H1 (cell line): ENCODE measurements at regions not wholly inside any gene's neighbourhood (a gene's known extent, or its start where the extent isn't known, plus 50 kb on each side); places are given as distances from the start of the nearest gene placed in this dataset.

Experiments used
- CBX5 ChIP-seq: fragments of 300-800, 300-1000 bp; sonication (generic); IDR thresholded peaks from 2 replicates; pipeline ENCODE4 v1.7.1; 2016; ENCODE audit warnings: antibody characterized with exemption, low read length, low read depth
- CBX8 ChIP-seq: fragments of 300-800, 300-1000 bp; sonication (generic); IDR thresholded peaks from 2 replicates; pipeline ENCODE4 v1.7.1; 2016; ENCODE audit warnings: low read depth, low read length, borderline replicate concordance
- JUN ChIP-seq: IDR thresholded peaks from 2 replicates; pipeline ENCODE4 v1.6.1; 2011; ENCODE audit warnings: low read depth, mild to moderate bottlenecking, improper control_type of control experiment, low read length
- KDM5A ChIP-seq: fragments of 200-600 bp; IDR thresholded peaks from 2 replicates; pipeline ENCODE4 v1.7.1; 2012; ENCODE audit warnings: mild to moderate bottlenecking, low read length, inconsistent platforms, mixed read lengths
- MAFK ChIP-seq: IDR thresholded peaks from 2 replicates; pipeline ENCODE4 v1.6.1; 2012; ENCODE audit warnings: low read depth, mild to moderate bottlenecking, improper control_type of control experiment, low read length
- NANOG ChIP-seq: IDR thresholded peaks from 2 replicates; pipeline ENCODE4 v1.6.1; 2011; ENCODE audit warnings: low read length, low read depth, mild to moderate bottlenecking, inconsistent platforms; ENCODE audit not compliant: insufficient read depth, poor library complexity, severe bottlenecking
- NRF1 ChIP-seq: IDR thresholded peaks from 2 replicates; pipeline ENCODE4 v1.6.1; 2011; ENCODE audit warnings: mild to moderate bottlenecking, low read depth, low read length, improper control_type of control experiment
- PHF8 ChIP-seq: fragments of 200-600 bp; sonication (generic); conservative IDR thresholded peaks from 2 replicates; pipeline ENCODE4 v1.7.1; 2012; ENCODE audit warnings: low read depth, mild to moderate bottlenecking, inconsistent platforms, low read length, moderate library complexity
- TAF1 ChIP-seq: IDR thresholded peaks from 2 replicates; pipeline ENCODE4 v1.6.1; 2011; ENCODE audit warnings: mild to moderate bottlenecking, low read depth, low read length
- TF ChIP-seq, protein P1 (sequence below): fragments of 300-600 bp; sonication (generic); IDR thresholded peaks from 2 replicates; pipeline ENCODE4 v1.7.1; 2012; ENCODE audit warnings: low read length, moderate library complexity, mild to moderate bottlenecking, inconsistent platforms; ENCODE audit not compliant: insufficient replicate concordance

- TF ChIP-seq, protein P1, sequence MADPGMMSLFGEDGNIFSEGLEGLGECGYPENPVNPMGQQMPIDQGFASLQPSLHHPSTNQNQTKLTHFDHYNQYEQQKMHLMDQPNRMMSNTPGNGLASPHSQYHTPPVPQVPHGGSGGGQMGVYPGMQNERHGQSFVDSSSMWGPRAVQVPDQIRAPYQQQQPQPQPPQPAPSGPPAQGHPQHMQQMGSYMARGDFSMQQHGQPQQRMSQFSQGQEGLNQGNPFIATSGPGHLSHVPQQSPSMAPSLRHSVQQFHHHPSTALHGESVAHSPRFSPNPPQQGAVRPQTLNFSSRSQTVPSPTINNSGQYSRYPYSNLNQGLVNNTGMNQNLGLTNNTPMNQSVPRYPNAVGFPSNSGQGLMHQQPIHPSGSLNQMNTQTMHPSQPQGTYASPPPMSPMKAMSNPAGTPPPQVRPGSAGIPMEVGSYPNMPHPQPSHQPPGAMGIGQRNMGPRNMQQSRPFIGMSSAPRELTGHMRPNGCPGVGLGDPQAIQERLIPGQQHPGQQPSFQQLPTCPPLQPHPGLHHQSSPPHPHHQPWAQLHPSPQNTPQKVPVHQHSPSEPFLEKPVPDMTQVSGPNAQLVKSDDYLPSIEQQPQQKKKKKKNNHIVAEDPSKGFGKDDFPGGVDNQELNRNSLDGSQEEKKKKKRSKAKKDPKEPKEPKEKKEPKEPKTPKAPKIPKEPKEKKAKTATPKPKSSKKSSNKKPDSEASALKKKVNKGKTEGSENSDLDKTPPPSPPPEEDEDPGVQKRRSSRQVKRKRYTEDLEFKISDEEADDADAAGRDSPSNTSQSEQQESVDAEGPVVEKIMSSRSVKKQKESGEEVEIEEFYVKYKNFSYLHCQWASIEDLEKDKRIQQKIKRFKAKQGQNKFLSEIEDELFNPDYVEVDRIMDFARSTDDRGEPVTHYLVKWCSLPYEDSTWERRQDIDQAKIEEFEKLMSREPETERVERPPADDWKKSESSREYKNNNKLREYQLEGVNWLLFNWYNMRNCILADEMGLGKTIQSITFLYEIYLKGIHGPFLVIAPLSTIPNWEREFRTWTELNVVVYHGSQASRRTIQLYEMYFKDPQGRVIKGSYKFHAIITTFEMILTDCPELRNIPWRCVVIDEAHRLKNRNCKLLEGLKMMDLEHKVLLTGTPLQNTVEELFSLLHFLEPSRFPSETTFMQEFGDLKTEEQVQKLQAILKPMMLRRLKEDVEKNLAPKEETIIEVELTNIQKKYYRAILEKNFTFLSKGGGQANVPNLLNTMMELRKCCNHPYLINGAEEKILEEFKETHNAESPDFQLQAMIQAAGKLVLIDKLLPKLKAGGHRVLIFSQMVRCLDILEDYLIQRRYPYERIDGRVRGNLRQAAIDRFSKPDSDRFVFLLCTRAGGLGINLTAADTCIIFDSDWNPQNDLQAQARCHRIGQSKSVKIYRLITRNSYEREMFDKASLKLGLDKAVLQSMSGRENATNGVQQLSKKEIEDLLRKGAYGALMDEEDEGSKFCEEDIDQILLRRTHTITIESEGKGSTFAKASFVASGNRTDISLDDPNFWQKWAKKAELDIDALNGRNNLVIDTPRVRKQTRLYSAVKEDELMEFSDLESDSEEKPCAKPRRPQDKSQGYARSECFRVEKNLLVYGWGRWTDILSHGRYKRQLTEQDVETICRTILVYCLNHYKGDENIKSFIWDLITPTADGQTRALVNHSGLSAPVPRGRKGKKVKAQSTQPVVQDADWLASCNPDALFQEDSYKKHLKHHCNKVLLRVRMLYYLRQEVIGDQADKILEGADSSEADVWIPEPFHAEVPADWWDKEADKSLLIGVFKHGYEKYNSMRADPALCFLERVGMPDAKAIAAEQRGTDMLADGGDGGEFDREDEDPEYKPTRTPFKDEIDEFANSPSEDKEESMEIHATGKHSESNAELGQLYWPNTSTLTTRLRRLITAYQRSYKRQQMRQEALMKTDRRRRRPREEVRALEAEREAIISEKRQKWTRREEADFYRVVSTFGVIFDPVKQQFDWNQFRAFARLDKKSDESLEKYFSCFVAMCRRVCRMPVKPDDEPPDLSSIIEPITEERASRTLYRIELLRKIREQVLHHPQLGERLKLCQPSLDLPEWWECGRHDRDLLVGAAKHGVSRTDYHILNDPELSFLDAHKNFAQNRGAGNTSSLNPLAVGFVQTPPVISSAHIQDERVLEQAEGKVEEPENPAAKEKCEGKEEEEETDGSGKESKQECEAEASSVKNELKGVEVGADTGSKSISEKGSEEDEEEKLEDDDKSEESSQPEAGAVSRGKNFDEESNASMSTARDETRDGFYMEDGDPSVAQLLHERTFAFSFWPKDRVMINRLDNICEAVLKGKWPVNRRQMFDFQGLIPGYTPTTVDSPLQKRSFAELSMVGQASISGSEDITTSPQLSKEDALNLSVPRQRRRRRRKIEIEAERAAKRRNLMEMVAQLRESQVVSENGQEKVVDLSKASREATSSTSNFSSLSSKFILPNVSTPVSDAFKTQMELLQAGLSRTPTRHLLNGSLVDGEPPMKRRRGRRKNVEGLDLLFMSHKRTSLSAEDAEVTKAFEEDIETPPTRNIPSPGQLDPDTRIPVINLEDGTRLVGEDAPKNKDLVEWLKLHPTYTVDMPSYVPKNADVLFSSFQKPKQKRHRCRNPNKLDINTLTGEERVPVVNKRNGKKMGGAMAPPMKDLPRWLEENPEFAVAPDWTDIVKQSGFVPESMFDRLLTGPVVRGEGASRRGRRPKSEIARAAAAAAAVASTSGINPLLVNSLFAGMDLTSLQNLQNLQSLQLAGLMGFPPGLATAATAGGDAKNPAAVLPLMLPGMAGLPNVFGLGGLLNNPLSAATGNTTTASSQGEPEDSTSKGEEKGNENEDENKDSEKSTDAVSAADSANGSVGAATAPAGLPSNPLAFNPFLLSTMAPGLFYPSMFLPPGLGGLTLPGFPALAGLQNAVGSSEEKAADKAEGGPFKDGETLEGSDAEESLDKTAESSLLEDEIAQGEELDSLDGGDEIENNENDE, result no peak
- no peak for TF ChIP-seq MAFK
- TF ChIP-seq TAF1, result no peak
- no peak for TF ChIP-seq KDM5A
- no peak for TF ChIP-seq JUN
- no peak for TF ChIP-seq PHF8
- no peak for TF ChIP-seq CBX8
- TF ChIP-seq NRF1, result no peak
- no peak for TF ChIP-seq CBX5
- TF ChIP-seq NANOG, result no peak
These were observed 212.1 kb upstream of the MIR17HG start (continued) for GRCh38 chr13:91135376-91135775.
